GM23338 (cell line): ENCODE measurements at regions not wholly inside any gene's neighbourhood (a gene's known extent, or its start where the extent isn't known, plus 50 kb on each side); places are given as distances from the start of the nearest gene placed in this dataset.

Experiments
- ATAC-seq: fragments of 200-7000 bp; cut with Tn5 transposase; 3 replicates; pipeline ENCODE4 v1.9.1; 2020
- DNase-seq: peaks from one replicate; pipeline ENCODE4 v3.0.0-alpha.2; 2015; ENCODE audit warnings: low spot score
- H2AFZ ChIP-seq: fragments of 200-600 bp; sonication (generic); 2 replicates; pipeline ENCODE4 v1.8.0; 2016; ENCODE audit warnings: antibody characterized with exemption, mild to moderate bottlenecking, moderate library complexity
- H3F3A ChIP-seq: fragments of 200-600 bp; sonication (generic); replicated peaks from 2 replicates; pipeline ENCODE4 v1.8.0; 2017; ENCODE audit warnings: antibody characterized with exemption, mixed run types, low read depth
- H3K27ac ChIP-seq: fragments of 200-600 bp; sonication (generic); 2 replicates; pipeline ENCODE4 v1.6.1; 2016; ENCODE audit warnings: low read depth
- H3K27me3 ChIP-seq: fragments of 200-600 bp; sonication (generic); 2 replicates; pipeline ENCODE4 v1.8.0; 2016; ENCODE audit warnings: mild to moderate bottlenecking, mixed run types, moderate library complexity; ENCODE audit not compliant: insufficient read depth
- H3K36me3 ChIP-seq: fragments of 200-600 bp; sonication (generic); 2 replicates; pipeline ENCODE4 v1.8.0; 2016; ENCODE audit warnings: mild to moderate bottlenecking; ENCODE audit not compliant: insufficient read depth
- H3K4me1 ChIP-seq: fragments of 200-600 bp; sonication (generic); 2 replicates; pipeline ENCODE4 v1.8.0; 2016; ENCODE audit warnings: mild to moderate bottlenecking, moderate library complexity; ENCODE audit not compliant: insufficient read depth
- H3K4me2 ChIP-seq: fragments of 200-600 bp; sonication (generic); 2 replicates; pipeline ENCODE4 v1.7.1; 2017; ENCODE audit warnings: mixed run types
- H3K4me3 ChIP-seq: fragments of 200-600 bp; sonication (generic); 2 replicates; pipeline ENCODE4 v1.6.1; 2016; ENCODE audit warnings: mixed run types
- H3K79me2 ChIP-seq: fragments of 200-600 bp; sonication (generic); replicated peaks from 2 replicates; pipeline ENCODE4 v1.8.0; 2017; ENCODE audit warnings: mild to moderate bottlenecking; ENCODE audit not compliant: insufficient read depth
- H3K9me2 ChIP-seq: fragments of 200-600 bp; sonication (generic); 2 replicates; pipeline ENCODE4 v1.8.0; 2017; ENCODE audit not compliant: insufficient read depth
- H4K20me1 ChIP-seq: fragments of 200-600 bp; sonication (generic); replicated peaks from 2 replicates; pipeline ENCODE4 v1.8.0; 2017; ENCODE audit warnings: mild to moderate bottlenecking; ENCODE audit not compliant: insufficient read depth
- H3K27ac Mint-ChIP-seq: 2 replicates; pipeline ENCODE4 v1.8.0; 2020; ENCODE audit warnings: inconsistent platforms, mild to moderate bottlenecking, moderate library complexity, mixed read lengths
- H3K27me3 Mint-ChIP-seq: 3 replicates; pipeline ENCODE4 v1.8.0; 2022; ENCODE audit warnings: low read depth, mild to moderate bottlenecking, moderate library complexity, mixed read lengths, inconsistent platforms; ENCODE audit not compliant: insufficient read depth, poor library complexity
- H3K36me3 Mint-ChIP-seq: 3 replicates; pipeline ENCODE4 v1.8.0; 2021; ENCODE audit warnings: low read depth, mild to moderate bottlenecking, inconsistent platforms, moderate library complexity, mixed read lengths
- H3K4me1 Mint-ChIP-seq: 3 replicates; pipeline ENCODE4 v1.8.0; 2020; ENCODE audit warnings: mild to moderate bottlenecking, inconsistent platforms, mixed read lengths
- H3K4me3 Mint-ChIP-seq: 3 replicates; pipeline ENCODE4 v1.8.0; 2021; ENCODE audit warnings: moderate library complexity, mild to moderate bottlenecking, inconsistent platforms, mixed read lengths
- H3K9me3 Mint-ChIP-seq: 3 replicates; pipeline ENCODE4 v1.8.0; 2020; ENCODE audit warnings: moderate library complexity, mild to moderate bottlenecking, inconsistent platforms, mixed read lengths
- CREB1 ChIP-seq: fragments of 250-450 bp; sonication (Bioruptor Pico); IDR thresholded peaks from 2 replicates; pipeline ENCODE4 v1.5.0; 2020; ENCODE audit warnings: low read depth, mild to moderate bottlenecking, moderate library complexity
- CTCF ChIP-seq, 2 experiments: fragments of 200-600 bp in 1 of 2; sonication (generic) in 1 of 2; conservative IDR thresholded peaks; 2 replicates each; pipeline versions ENCODE4 v1.5.1 to v1.6.1; 2016 to 2017; ENCODE audit warnings: antibody characterized with exemption in 2 of 2, low read depth in 2 of 2, mild to moderate bottlenecking in 2 of 2, moderate library complexity in 1 of 2
- ETS1 ChIP-seq: IDR thresholded peaks from 2 replicates; pipeline ENCODE4 v1.6.1; 2016; ENCODE audit warnings: antibody characterized with exemption
- EZH2 ChIP-seq: fragments of 200-600 bp; sonication (generic); IDR thresholded peaks from one replicate; pipeline ENCODE4 v1.8.0; 2017; ENCODE audit warnings: antibody characterized with exemption, mild to moderate bottlenecking, low read depth; ENCODE audit not compliant: unreplicated experiment
- EZH2phosphoT487 ChIP-seq: fragments of 200-600 bp; sonication (generic); IDR thresholded peaks from one replicate; pipeline ENCODE4 v1.8.1; 2018; ENCODE audit warnings: antibody characterized with exemption; ENCODE audit not compliant: unreplicated experiment
- JUNB ChIP-seq: IDR thresholded peaks from one replicate; pipeline ENCODE4 v1.6.1; 2016; ENCODE audit warnings: antibody characterized with exemption; ENCODE audit not compliant: unreplicated experiment
- NANOG ChIP-seq: IDR thresholded peaks from 2 replicates; pipeline ENCODE4 v1.6.1; 2016; ENCODE audit warnings: antibody characterized with exemption, borderline replicate concordance
- POLR2AphosphoS5 ChIP-seq: IDR thresholded peaks from 2 replicates; pipeline ENCODE4 v1.6.1; 2016; ENCODE audit warnings: antibody characterized with exemption, low read depth
- REST ChIP-seq: IDR thresholded peaks from one replicate; pipeline ENCODE4 v1.6.1; 2018; ENCODE audit warnings: antibody characterized with exemption; ENCODE audit not compliant: unreplicated experiment
- STAT1 ChIP-seq: IDR thresholded peaks from one replicate; pipeline ENCODE4 v1.6.1; 2016; ENCODE audit warnings: antibody characterized with exemption; ENCODE audit not compliant: unreplicated experiment
- ZNF114 ChIP-seq: fragments of 250-450 bp; sonication (Bioruptor Pico); IDR thresholded peaks from 2 replicates; pipeline ENCODE4 v1.5.0; 2020; ENCODE audit warnings: mild to moderate bottlenecking, moderate library complexity
- ZNF331 ChIP-seq: fragments of 250-450 bp; sonication (Bioruptor Pico); IDR thresholded peaks from 2 replicates; pipeline ENCODE4 v1.5.0; 2020; ENCODE audit warnings: low read depth, mild to moderate bottlenecking, moderate library complexity
- ZNF462 ChIP-seq: fragments of 250-450 bp; sonication (Bioruptor Pico); IDR thresholded peaks from 2 replicates; pipeline ENCODE4 v1.5.0; 2020; ENCODE audit warnings: mild to moderate bottlenecking, moderate library complexity

GRCh38 chr4:111066001-111066400, 443.1 kb upstream of the PITX2 start:
- Histone ChIP-seq H3K9me2 (0 out of 2 replicates have a peak, but pooled peaks cover 4% of the 10 kb centered on the region), H3K4me3 (no peak overlapping the region), H4K20me1 (no peaks in the 10 kb centered on the region), H3F3A (no peaks in the 10 kb centered on the region), H3K27me3 (no peaks in the 10 kb centered on the region), H3K36me3 (no peaks in the 10 kb centered on the region), H3K79me2 (no peaks in the 10 kb centered on the region), H3K4me2 (no peak overlapping the region), H2AFZ (no peak overlapping the region), H3K4me1 (peaks cover 7% of the 10 kb centered on the region; the same call in 1 of the 2 replicates), H3K27ac (no peak overlapping the region)
- peaks cover 3% of the 10 kb centered on the region for H3K27me3 Mint-ChIP-seq
- no peak overlapping the region for H3K4me3 Mint-ChIP-seq
- H3K36me3 Mint-ChIP-seq: no peaks in the 10 kb centered on the region
- TF ChIP-seq ETS1 (no peak), REST (no peak), NANOG (no peak), ZNF114 (CRISPR knock-in tag) (no peak), STAT1 (no peak), POLR2AphosphoS5 (no peak), ZNF462 (CRISPR knock-in tag) (no peak), CTCF (conservative IDR thresholded peaks at IDR 0.05; ENCODE audit: low read depth in 2 of 2) (no peak), JUNB (no peak), ZNF331 (CRISPR knock-in tag) (no peak), EZH2 (no peak), EZH2phosphoT487 (no peak), CREB1 (CRISPR knock-in tag) (no peak)
- no peak for ATAC-seq
- no peak overlapping the region for H3K27ac Mint-ChIP-seq
- peaks cover 11% of the 10 kb centered on the region; the same call in 2 of the 3 replicates for H3K4me1 Mint-ChIP-seq
- H3K9me3 Mint-ChIP-seq: no peaks in the 10 kb centered on the region
- DNase-seq: no peak
